ENCODE measurements at regions not wholly inside any gene's neighbourhood (a gene's known extent, or its start where the extent isn't known, plus 50 kb on each side); places are given as distances from the start of the nearest gene placed in this dataset.

DNA sequence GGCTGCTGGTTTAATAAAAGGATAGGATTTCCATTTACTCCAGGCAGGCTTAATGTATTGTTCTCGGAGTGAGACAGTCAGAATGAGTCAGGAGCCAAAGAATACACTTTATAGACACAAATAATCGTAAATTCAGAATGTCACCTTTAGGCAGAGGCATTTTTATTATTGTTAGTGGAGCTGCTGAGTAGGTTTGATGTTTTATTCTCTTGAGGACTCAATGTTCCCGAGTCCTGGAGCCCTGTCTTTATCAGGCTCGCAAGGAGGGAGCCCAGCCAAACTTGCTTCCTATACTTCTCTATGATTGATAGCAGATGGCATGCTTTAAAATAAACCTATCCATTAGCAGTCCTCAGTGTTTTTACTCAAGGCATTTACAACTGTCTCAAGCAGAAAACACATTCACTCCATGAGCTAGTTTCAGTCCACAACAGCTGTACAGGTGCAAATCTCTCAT is 492.3 kb upstream of the ZEB2 start:
- H3K36me3 Mint-ChIP-seq (ENCODE audit: insufficient read depth, unreplicated experiment) = no peaks in the 10 kb centered on the region
- no peaks in the 10 kb centered on the region for H3K9me3 Mint-ChIP-seq (ENCODE audit: unreplicated experiment)
- TF ChIP-seq, protein P1, sequence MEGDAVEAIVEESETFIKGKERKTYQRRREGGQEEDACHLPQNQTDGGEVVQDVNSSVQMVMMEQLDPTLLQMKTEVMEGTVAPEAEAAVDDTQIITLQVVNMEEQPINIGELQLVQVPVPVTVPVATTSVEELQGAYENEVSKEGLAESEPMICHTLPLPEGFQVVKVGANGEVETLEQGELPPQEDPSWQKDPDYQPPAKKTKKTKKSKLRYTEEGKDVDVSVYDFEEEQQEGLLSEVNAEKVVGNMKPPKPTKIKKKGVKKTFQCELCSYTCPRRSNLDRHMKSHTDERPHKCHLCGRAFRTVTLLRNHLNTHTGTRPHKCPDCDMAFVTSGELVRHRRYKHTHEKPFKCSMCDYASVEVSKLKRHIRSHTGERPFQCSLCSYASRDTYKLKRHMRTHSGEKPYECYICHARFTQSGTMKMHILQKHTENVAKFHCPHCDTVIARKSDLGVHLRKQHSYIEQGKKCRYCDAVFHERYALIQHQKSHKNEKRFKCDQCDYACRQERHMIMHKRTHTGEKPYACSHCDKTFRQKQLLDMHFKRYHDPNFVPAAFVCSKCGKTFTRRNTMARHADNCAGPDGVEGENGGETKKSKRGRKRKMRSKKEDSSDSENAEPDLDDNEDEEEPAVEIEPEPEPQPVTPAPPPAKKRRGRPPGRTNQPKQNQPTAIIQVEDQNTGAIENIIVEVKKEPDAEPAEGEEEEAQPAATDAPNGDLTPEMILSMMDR (IDR thresholded peaks at IDR 0.05; ENCODE audit: unreplicated experiment) = no peak
- peak overlapping the region; percentile 25 for H3K4me3 Mint-ChIP-seq (ENCODE audit: unreplicated experiment)
- H3K27ac Mint-ChIP-seq (ENCODE audit: low read depth, unreplicated experiment) = peak overlapping the region; percentile 54
- ChIA-PET CTCF (interaction anchor here (0.6 to 0.8 kb wide), 2 partner anchors 173 to 911 kb away, joined by 3 read pairs; no protein-coding TSS in a partner anchor), POLR2A (interaction anchor here (0.8 to 1.5 kb wide), 5 partner anchors 11 to 387 kb away, joined by 3 to 8 read pairs (median 3); no protein-coding TSS in a partner anchor)
- intact Hi-C loops (cut with micrococcal nuclease) = no loop called here
- DNase-seq (ENCODE audit: unreplicated experiment) = peak; percentile 56
- BruUV-seq (replicated peaks) = no TSS peak
- peaks cover 30% of the 10 kb centered on the region for H3K4me1 Mint-ChIP-seq (ENCODE audit: insufficient read depth, unreplicated experiment)
- no peaks in the 10 kb centered on the region for H3K27me3 Mint-ChIP-seq (ENCODE audit: insufficient read depth, unreplicated experiment)

DNA sequence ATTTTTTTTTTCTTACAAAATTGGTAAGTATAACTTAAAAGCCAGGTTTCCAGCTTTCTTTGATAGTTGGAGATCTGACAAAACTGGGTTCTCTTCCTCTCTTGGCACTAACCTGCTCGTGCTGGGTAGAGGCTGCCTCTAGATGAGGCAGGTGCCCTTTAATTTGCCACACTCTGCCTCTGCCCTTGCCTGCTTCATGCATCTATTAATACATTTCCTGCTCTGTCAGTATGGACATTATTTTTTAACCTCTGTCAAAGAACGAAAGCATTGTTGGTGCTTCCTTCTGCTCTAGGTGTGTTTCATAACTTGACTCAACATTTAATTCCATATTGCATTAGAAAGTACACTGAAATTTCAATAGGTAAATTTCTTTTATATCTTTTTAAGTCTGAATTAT is 490.7 kb upstream of the ZEB2 start:
- TF ChIP-seq, protein P1 (IDR thresholded peaks at IDR 0.05; ENCODE audit: unreplicated experiment) = no peak
- Mint-ChIP-seq H3K36me3 (ENCODE audit: insufficient read depth, unreplicated experiment) (no peaks in the 10 kb centered on the region), H3K4me3 (ENCODE audit: unreplicated experiment) (no peak overlapping the region), H3K4me1 (ENCODE audit: insufficient read depth, unreplicated experiment) (peaks cover 38% of the 10 kb centered on the region), H3K27me3 (ENCODE audit: insufficient read depth, unreplicated experiment) (no peaks in the 10 kb centered on the region), H3K27ac (ENCODE audit: low read depth, unreplicated experiment) (no peak overlapping the region), H3K9me3 (ENCODE audit: unreplicated experiment) (no peaks in the 10 kb centered on the region)
- no peak for DNase-seq (ENCODE audit: unreplicated experiment)
- ChIA-PET CTCF (interaction anchor here (0.6 kb wide), 1 partner anchor 67 kb away, joined by 3 read pairs; no protein-coding TSS in a partner anchor), POLR2A (no interaction called here)
- no TSS peak for BruUV-seq (replicated peaks)
- intact Hi-C loops (cut with micrococcal nuclease) = no loop called here

DNA sequence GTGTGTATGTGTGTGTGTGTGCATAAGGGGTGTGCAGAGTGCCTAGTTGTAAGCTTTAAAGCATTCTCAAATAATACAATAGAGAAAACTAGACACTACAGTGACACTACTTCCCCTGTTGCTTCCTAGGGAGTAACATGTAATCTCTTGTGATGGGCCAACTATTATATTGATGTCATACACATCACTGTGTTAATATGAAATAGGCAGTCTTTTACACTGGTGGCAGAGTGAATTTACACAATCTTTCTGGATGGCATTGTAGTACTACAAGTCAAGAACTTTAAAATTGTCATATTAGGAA is 488.0 kb upstream of the ZEB2 start:
- peak overlapping the region; percentile 59 for H3K4me3 Mint-ChIP-seq (ENCODE audit: unreplicated experiment)
- no TSS peak for BruUV-seq (replicated peaks)
- intact Hi-C loops (cut with micrococcal nuclease) = loop anchor here (5.0 kb wide), 2 partner anchors 56 to 491 kb away; no protein-coding TSS in a partner anchor
- peak overlapping the region; percentile 89 for H3K27ac Mint-ChIP-seq (ENCODE audit: low read depth, unreplicated experiment)
- POLR2A ChIA-PET = interaction anchor here (1.1 to 1.6 kb wide), 2 partner anchors 13 to 28 kb away, joined by 3 read pairs; no protein-coding TSS in a partner anchor
- H3K9me3 Mint-ChIP-seq (ENCODE audit: unreplicated experiment) = no peaks in the 10 kb centered on the region
- H3K4me1 Mint-ChIP-seq (ENCODE audit: insufficient read depth, unreplicated experiment) = peaks cover 37% of the 10 kb centered on the region
- H3K27me3 Mint-ChIP-seq (ENCODE audit: insufficient read depth, unreplicated experiment) = no peaks in the 10 kb centered on the region
- no peak for DNase-seq (ENCODE audit: unreplicated experiment)
- H3K36me3 Mint-ChIP-seq (ENCODE audit: insufficient read depth, unreplicated experiment) = no peaks in the 10 kb centered on the region
- CTCF ChIA-PET = interaction anchor here (0.6 kb wide), 3 partner anchors 64 to 1362 kb away, joined by 3 read pairs; no protein-coding TSS in a partner anchor
- TF ChIP-seq, protein P1 (IDR thresholded peaks at IDR 0.05; ENCODE audit: unreplicated experiment) = no peak

DNA sequence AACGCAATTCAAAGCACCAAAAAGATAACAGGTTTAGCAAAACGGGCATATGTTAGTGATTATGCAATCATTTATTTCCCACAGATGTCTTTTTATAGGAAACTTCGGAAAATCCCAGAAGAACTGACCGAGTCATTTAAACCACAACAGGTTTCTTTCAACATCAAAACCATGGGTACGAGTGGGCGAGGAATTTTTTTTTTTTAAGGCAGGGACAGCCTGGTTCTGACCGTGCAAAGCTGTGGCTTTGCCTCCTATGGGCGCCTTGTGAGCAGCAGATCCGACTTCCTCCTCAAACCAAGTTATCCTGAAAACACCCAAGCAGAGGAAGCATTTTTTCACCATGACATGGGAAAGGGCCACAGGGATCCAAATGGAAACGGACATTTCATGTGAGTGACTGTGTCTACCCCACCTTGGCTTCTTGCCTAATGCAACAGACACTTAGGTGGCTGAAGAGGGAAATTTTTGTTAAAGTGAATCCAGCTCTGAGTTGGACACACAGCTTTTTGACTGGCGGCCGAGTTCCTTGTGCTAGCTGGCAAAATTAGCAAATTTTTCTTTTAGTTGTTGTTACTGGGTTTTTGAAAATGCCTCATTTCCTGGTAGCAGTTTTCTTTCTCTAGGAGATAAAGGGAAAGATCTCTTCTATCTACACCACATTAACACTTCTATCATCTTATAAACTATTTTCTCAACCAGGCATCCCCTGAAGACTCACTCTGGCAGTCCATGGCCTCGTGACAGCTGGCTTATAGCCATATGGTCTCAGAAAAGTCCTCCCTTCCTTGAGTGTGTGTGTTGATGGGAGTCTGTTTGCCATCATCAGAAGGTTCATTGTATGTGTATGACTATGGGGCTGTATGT is 487.4 kb upstream of the ZEB2 start:
- ChIA-PET POLR2A (interaction anchor here (0.7 to 1.6 kb wide), 4 partner anchors 13 to 91 kb away, joined by 3 to 5 read pairs (median 3); no protein-coding TSS in a partner anchor), CTCF (interaction anchor here (0.6 kb wide), 3 partner anchors 63 to 1362 kb away, joined by 3 read pairs; no protein-coding TSS in a partner anchor)
- Mint-ChIP-seq H3K36me3 (ENCODE audit: insufficient read depth, unreplicated experiment) (no peaks in the 10 kb centered on the region), H3K27me3 (ENCODE audit: insufficient read depth, unreplicated experiment) (no peaks in the 10 kb centered on the region), H3K27ac (ENCODE audit: low read depth, unreplicated experiment) (peak overlapping the region; percentile 89), H3K4me1 (ENCODE audit: insufficient read depth, unreplicated experiment) (peaks cover 31% of the 10 kb centered on the region), H3K4me3 (ENCODE audit: unreplicated experiment) (peak overlapping the region; percentile 59), H3K9me3 (ENCODE audit: unreplicated experiment) (no peaks in the 10 kb centered on the region)
- intact Hi-C loops (cut with micrococcal nuclease) = loop anchor here (5.0 kb wide), 2 partner anchors 55 to 490 kb away; no protein-coding TSS in a partner anchor
- TF ChIP-seq, protein P1 (IDR thresholded peaks at IDR 0.05; ENCODE audit: unreplicated experiment) = no peak
- BruUV-seq (replicated peaks) = TSS peak; percentile 71
- peak; percentile 97 for DNase-seq (ENCODE audit: unreplicated experiment)

Measured in MCF 10A (cell line).